ENCODE measurements at regions not wholly inside any gene's neighbourhood (a gene's known extent, or its start where the extent isn't known, plus 50 kb on each side); places are given as distances from the start of the nearest gene placed in this dataset.
"Not testable (repeated sequence)": the region's sequence is repeated elsewhere in the genome, so short reads cannot be mapped to it uniquely, and the experiment has no call there.

GRCh38 chr22:22189796-22190195 lies 54.8 kb upstream of the VPREB1 start:
- TF ChIP-seq, protein P1, sequence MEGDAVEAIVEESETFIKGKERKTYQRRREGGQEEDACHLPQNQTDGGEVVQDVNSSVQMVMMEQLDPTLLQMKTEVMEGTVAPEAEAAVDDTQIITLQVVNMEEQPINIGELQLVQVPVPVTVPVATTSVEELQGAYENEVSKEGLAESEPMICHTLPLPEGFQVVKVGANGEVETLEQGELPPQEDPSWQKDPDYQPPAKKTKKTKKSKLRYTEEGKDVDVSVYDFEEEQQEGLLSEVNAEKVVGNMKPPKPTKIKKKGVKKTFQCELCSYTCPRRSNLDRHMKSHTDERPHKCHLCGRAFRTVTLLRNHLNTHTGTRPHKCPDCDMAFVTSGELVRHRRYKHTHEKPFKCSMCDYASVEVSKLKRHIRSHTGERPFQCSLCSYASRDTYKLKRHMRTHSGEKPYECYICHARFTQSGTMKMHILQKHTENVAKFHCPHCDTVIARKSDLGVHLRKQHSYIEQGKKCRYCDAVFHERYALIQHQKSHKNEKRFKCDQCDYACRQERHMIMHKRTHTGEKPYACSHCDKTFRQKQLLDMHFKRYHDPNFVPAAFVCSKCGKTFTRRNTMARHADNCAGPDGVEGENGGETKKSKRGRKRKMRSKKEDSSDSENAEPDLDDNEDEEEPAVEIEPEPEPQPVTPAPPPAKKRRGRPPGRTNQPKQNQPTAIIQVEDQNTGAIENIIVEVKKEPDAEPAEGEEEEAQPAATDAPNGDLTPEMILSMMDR (IDR thresholded peaks at IDR 0.05; ENCODE audit: low read depth, low read length), result not testable (repeated sequence)
- TF ChIP-seq POLR2A (IDR thresholded peaks at IDR 0.05; ENCODE audit: extremely low read depth, insufficient read length), result not testable (repeated sequence)
